Muscle layer of duodenum (tissue), 2 donors: ENCODE measurements at regions not wholly inside any gene's neighbourhood (a gene's known extent, or its start where the extent isn't known, plus 50 kb on each side); places are given as distances from the start of the nearest gene placed in this dataset.

Experiments
- H3K27ac ChIP-seq: one replicate; pipeline ENCODE4 v1.7.0; 2013; ENCODE audit warnings: mild to moderate bottlenecking, low read length
- H3K27me3 ChIP-seq: one replicate; pipeline ENCODE4 v1.7.0; 2013; ENCODE audit warnings: low read depth, mild to moderate bottlenecking, control low read depth, low read length
- H3K36me3 ChIP-seq, 2 donors: one replicate each; pipeline ENCODE4 v1.7.0; 2013; ENCODE audit warnings: low read length in 2 of 2, control low read depth in 1 of 2, mild to moderate bottlenecking in 1 of 2; ENCODE audit not compliant: insufficient read depth in 2 of 2, control insufficient read depth in 1 of 2
- H3K4me1 ChIP-seq, 2 donors: one replicate each; pipeline ENCODE4 v1.7.0; 2013; ENCODE audit warnings: low read length in 2 of 2, mild to moderate bottlenecking in 2 of 2, control low read depth in 1 of 2, moderate library complexity in 1 of 2; ENCODE audit not compliant: insufficient read depth in 2 of 2, control insufficient read depth in 1 of 2
- H3K4me3 ChIP-seq, 2 donors: one replicate each; pipeline ENCODE4 v1.7.0; 2013; ENCODE audit warnings: low read length in 2 of 2, low read depth in 1 of 2, mild to moderate bottlenecking in 1 of 2
- H3K9me3 ChIP-seq, 2 donors: one replicate each; pipeline ENCODE4 v1.7.0; 2013; ENCODE audit warnings: low read length in 2 of 2, control low read depth in 1 of 2, mild to moderate bottlenecking in 1 of 2; ENCODE audit not compliant: control insufficient read depth in 1 of 2
- donor health status: healthy.

DNA sequence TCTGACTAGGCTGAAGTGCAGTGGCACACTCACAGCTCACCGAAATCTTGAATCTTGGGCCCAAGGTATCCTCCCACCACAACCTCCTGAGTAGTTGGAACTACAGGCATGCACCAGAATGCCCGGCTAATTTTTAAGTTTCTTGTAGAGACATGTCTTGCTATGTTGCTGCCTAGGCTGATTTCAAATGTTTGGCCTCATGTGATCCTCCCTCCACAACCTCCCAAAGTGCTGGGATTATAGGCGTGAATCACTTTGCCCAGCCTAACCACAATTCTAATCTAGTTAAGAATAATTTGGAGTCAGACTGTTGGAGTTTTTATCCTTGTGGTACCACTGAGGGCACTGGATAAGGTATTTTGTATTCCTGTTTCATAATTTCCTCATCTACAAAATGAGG, 317.5 kb upstream of the AGA start:
- H3K4me1 ChIP-seq = no peaks in the 10 kb centered on the region
- no peaks in the 10 kb centered on the region for H3K27me3 ChIP-seq
- H3K4me3 ChIP-seq = no peak overlapping the region
- no peak overlapping the region for H3K27ac ChIP-seq
- no peaks in the 10 kb centered on the region for H3K36me3 ChIP-seq
- no peaks in the 10 kb centered on the region for H3K9me3 ChIP-seq

DNA sequence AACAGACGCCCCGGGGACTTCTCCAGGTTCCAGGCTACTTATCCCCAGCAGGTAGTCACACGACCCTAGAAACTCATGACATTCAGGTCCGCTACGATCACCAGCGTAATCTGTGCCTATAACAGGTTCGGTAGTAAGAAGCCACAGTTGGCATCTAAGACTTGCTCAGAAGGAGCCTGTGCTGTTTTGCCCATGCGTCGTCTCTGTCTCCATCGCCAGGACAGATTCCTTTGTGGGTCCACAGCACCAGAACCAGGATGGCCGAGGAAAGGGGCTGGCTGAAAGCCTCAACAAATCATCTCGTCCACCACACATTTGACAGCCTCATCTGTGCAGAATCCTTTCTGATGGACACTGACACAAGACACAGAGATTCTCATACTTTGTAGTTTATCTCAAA, 319.5 kb upstream of the AGA start:
- H3K27ac ChIP-seq = no peak overlapping the region
- H3K9me3 ChIP-seq = no peaks in the 10 kb centered on the region
- H3K4me1 ChIP-seq = no peaks in the 10 kb centered on the region
- no peak overlapping the region for H3K4me3 ChIP-seq
- H3K27me3 ChIP-seq = no peaks in the 10 kb centered on the region
- no peaks in the 10 kb centered on the region for H3K36me3 ChIP-seq

DNA sequence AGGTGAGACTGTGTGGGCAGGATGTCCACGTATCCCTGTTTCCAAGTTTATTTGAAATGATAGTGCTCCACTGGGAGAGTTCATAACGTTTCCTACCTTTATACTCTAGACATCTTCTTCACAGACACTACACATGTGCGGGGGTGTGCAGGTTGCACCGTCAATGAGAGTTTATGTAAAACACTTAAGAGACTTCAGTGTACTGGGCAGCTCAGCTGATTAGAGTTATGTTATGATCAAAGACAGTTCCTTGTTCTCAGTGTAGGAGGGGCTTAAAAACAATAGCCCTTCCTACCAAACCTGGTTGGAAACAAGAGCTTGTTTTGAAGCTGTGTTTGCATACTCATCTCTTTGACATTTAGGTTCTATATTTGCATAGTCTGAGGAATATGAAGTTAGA, 326.9 kb upstream of the AGA start:
- no peak overlapping the region for H3K27ac ChIP-seq
- H3K36me3 ChIP-seq = no peaks in the 10 kb centered on the region
- H3K4me3 ChIP-seq = no peak overlapping the region
- H3K27me3 ChIP-seq = no peaks in the 10 kb centered on the region
- no peaks in the 10 kb centered on the region for H3K9me3 ChIP-seq
- no peaks in the 10 kb centered on the region for H3K4me1 ChIP-seq

DNA sequence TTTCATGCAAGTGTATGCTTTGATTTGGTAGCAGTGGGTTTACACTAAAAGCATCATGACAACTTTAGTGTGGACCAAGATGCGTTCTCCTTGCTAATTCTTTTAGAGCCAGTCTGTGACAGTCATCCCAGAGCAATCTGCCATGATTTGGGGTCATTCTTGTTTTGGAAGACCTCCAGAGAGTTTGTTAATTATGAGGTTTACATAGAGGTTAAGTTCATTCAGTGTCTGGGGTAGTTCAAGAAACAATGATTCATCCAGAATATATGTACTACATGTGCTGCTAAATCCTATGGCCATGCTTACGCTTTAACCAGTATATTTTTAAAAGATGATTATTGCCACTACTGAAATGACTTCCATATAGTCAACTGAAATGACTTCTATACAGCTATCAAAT, 328.5 kb upstream of the AGA start:
- Histone ChIP-seq H3K36me3 (no peaks in the 10 kb centered on the region), H3K27me3 (no peaks in the 10 kb centered on the region), H3K9me3 (no peaks in the 10 kb centered on the region), H3K4me1 (no peaks in the 10 kb centered on the region), H3K4me3 (no peak overlapping the region), H3K27ac (no peak overlapping the region)

- Histone ChIP-seq H3K9me3 (no peaks in the 10 kb centered on the region), H3K27ac (no peak overlapping the region), H3K36me3 (no peaks in the 10 kb centered on the region), H3K27me3 (no peaks in the 10 kb centered on the region), H3K4me1 (no peaks in the 10 kb centered on the region), H3K4me3 (no peak overlapping the region)
Measured at GRCh38 chr4:177771645-177772044, 329.4 kb upstream of the AGA start.

GRCh38 chr4:177778623-177779022, 336.4 kb upstream of the AGA start:
- Histone ChIP-seq H3K27me3 (no peaks in the 10 kb centered on the region), H3K36me3 (no peaks in the 10 kb centered on the region), H3K4me3 (no peak overlapping the region), H3K4me1 (no peaks in the 10 kb centered on the region), H3K27ac (no peak overlapping the region), H3K9me3 (peaks cover 0 to 7% of the 10 kb centered on the region in 2 donors)

DNA sequence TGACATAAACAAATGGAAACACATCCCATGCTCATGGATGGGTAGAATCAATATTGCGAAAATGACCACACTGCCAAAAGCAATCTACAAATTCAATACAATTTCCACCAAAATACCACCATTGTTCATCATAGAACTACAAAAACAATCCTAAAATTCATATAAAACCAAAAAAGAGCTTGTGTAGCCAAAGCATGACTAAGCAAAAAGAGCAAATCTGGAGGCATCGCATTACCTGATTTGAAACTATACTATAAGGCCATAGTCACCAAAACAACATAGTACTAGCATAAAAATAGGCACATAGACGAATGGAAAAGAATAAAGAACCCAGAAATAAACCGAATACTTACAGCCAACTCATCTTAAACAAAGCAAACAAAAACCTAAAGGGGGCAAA, 342.8 kb upstream of the AGA start:
- H3K4me3 ChIP-seq = no peak overlapping the region
- no peaks in the 10 kb centered on the region for H3K27me3 ChIP-seq
- H3K36me3 ChIP-seq = no peaks in the 10 kb centered on the region
- peaks cover 0 to 7% of the 10 kb centered on the region in 2 donors for H3K9me3 ChIP-seq
- H3K4me1 ChIP-seq = no peaks in the 10 kb centered on the region
- no peak overlapping the region for H3K27ac ChIP-seq

GRCh38 chr4:177789610-177790009, 347.4 kb upstream of the AGA start:
- no peak overlapping the region for H3K27ac ChIP-seq
- no peaks in the 10 kb centered on the region for H3K4me1 ChIP-seq
- H3K4me3 ChIP-seq = no peak overlapping the region
- no peaks in the 10 kb centered on the region for H3K27me3 ChIP-seq
- no peaks in the 10 kb centered on the region for H3K9me3 ChIP-seq
- H3K36me3 ChIP-seq = no peaks in the 10 kb centered on the region

DNA sequence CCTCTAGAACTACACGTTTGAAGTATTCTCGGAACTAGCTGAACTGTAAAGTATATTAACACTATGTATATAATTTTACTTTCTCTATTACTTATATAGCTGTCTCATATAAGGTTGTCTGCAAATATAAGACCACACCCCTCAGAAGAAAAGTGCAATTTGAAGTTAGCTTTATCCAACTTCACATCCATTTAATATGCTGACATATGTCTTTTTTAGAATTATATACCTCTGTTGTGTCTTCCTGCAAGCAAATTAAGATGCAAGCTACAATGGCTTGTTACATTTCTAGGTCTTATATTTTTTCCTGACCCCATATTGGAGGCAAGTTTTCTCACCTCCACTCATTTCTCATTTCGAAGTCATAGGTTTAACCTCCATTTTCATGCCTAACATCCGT, 349.0 kb upstream of the AGA start:
- no peaks in the 10 kb centered on the region for H3K9me3 ChIP-seq
- H3K27me3 ChIP-seq = no peaks in the 10 kb centered on the region
- no peak overlapping the region for H3K4me3 ChIP-seq
- H3K4me1 ChIP-seq = no peaks in the 10 kb centered on the region
- no peak overlapping the region for H3K27ac ChIP-seq
- no peaks in the 10 kb centered on the region for H3K36me3 ChIP-seq

GRCh38 chr4:177796841-177797240, 354.6 kb upstream of the AGA start:
- Histone ChIP-seq H3K36me3 (no peaks in the 10 kb centered on the region), H3K4me1 (no peaks in the 10 kb centered on the region), H3K27ac (no peak overlapping the region), H3K4me3 (no peak overlapping the region), H3K9me3 (no peaks in the 10 kb centered on the region), H3K27me3 (no peaks in the 10 kb centered on the region)

DNA sequence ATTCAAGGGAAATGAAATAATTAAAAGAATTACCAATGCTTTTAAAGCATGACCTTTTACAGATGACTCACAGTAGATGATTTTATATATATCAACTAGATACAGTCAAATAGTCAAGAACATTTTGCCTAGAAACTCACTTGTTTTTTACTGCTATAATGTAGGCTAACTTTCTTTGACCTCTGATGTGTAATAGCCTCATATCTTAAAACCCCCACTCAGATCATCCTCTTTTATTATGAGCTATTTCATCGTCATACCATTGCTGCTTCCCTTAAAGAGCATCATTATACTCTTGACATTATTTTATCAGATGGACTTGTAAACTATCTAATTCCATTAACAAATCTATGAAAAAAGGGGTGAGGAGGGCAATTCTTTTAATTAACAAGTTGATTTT, 355.9 kb upstream of the AGA start:
- Histone ChIP-seq H3K36me3 (no peaks in the 10 kb centered on the region), H3K9me3 (no peaks in the 10 kb centered on the region), H3K27ac (no peak overlapping the region), H3K27me3 (no peaks in the 10 kb centered on the region), H3K4me3 (no peak overlapping the region), H3K4me1 (peaks cover 0 to 7% of the 10 kb centered on the region in 2 donors)

- H3K4me3 ChIP-seq = no peak overlapping the region
- H3K27me3 ChIP-seq = no peaks in the 10 kb centered on the region
- H3K36me3 ChIP-seq = no peaks in the 10 kb centered on the region
- no peak overlapping the region for H3K27ac ChIP-seq
- H3K4me1 ChIP-seq = peaks cover 0 to 7% of the 10 kb centered on the region in 2 donors
- H3K9me3 ChIP-seq = no peaks in the 10 kb centered on the region
Measured at GRCh38 chr4:177802162-177802561, 359.9 kb upstream of the AGA start.
